ENCODE measurements at regions not wholly inside any gene's neighbourhood (a gene's known extent, or its start where the extent isn't known, plus 50 kb on each side); places are given as distances from the start of the nearest gene placed in this dataset.

- no peak for TF ChIP-seq CTCF (IDR thresholded peaks at IDR 0.05)
- Histone ChIP-seq H3K27me3 (no peaks in the 10 kb centered on the region), H3K36me3 (no peaks in the 10 kb centered on the region), H3K9me3 (no peaks in the 10 kb centered on the region), H3K4me1 (peaks cover 0 to 5% (median 0%) of the 10 kb centered on the region in 4 donors), H3K27ac (no peak overlapping the region), H3K4me3 (no peak overlapping the region)
- intact Hi-C loops (cut with DNase I; ENCODE audit: low total_unique reads): no loop called here
- DNase-seq: no peak
These were observed 459.9 kb upstream of the MARCKS start for GRCh38 chr6:113397236-113397635.

GRCh38 chr6:113401231-113401630 is 455.9 kb upstream of the MARCKS start:
- no peak for DNase-seq
- H3K27me3 ChIP-seq: no peaks in the 10 kb centered on the region
- H3K27ac ChIP-seq: no peak overlapping the region
- no peak for TF ChIP-seq CTCF (IDR thresholded peaks at IDR 0.05)
- peaks cover 0 to 5% (median 0%) of the 10 kb centered on the region in 4 donors for H3K4me1 ChIP-seq
- intact Hi-C loops (cut with DNase I; ENCODE audit: low total_unique reads): no loop called here
- no peak overlapping the region for H3K4me3 ChIP-seq
- no peaks in the 10 kb centered on the region for H3K9me3 ChIP-seq
- no peaks in the 10 kb centered on the region for H3K36me3 ChIP-seq

GRCh38 chr6:113402544-113402943 is 454.6 kb upstream of the MARCKS start:
- Histone ChIP-seq H3K4me3 (no peak overlapping the region), H3K9me3 (no peaks in the 10 kb centered on the region), H3K27ac (no peak overlapping the region), H3K27me3 (no peaks in the 10 kb centered on the region), H3K36me3 (no peaks in the 10 kb centered on the region), H3K4me1 (no peaks in the 10 kb centered on the region)
- no peak for DNase-seq
- TF ChIP-seq CTCF (IDR thresholded peaks at IDR 0.05): no peak
- intact Hi-C loops (cut with DNase I; ENCODE audit: low total_unique reads): no loop called here

- DNase-seq: no peak
- Histone ChIP-seq H3K36me3 (no peaks in the 10 kb centered on the region), H3K4me1 (no peaks in the 10 kb centered on the region), H3K27me3 (no peaks in the 10 kb centered on the region), H3K4me3 (no peak overlapping the region), H3K27ac (no peak overlapping the region), H3K9me3 (no peaks in the 10 kb centered on the region)
- no peak for TF ChIP-seq CTCF (IDR thresholded peaks at IDR 0.05)
- intact Hi-C loops (cut with DNase I; ENCODE audit: low total_unique reads): no loop called here
These were observed 453.1 kb upstream of the MARCKS start for GRCh38 chr6:113403966-113404595.

- TF ChIP-seq CTCF (IDR thresholded peaks at IDR 0.05): no peak
- no peak overlapping the region for H3K4me3 ChIP-seq
- DNase-seq: no peak
- no peaks in the 10 kb centered on the region for H3K36me3 ChIP-seq
- no peaks in the 10 kb centered on the region for H3K4me1 ChIP-seq
- intact Hi-C loops (cut with DNase I; ENCODE audit: low total_unique reads): no loop called here
- no peaks in the 10 kb centered on the region for H3K9me3 ChIP-seq
- H3K27me3 ChIP-seq: no peaks in the 10 kb centered on the region
- H3K27ac ChIP-seq: no peak overlapping the region
These were observed 451.7 kb upstream of the MARCKS start for GRCh38 chr6:113405326-113406047.

All from tibial artery (tissue), 4 donors.